NCI-H69 (cell line): ENCODE measurements at regions not wholly inside any gene's neighbourhood (a gene's known extent, or its start where the extent isn't known, plus 50 kb on each side); places are given as distances from the start of the nearest gene placed in this dataset.

Experiments
- DNase-seq: peaks from one replicate; lab custom pipeline; 2025; lab: John Stamatoyannopoulos, UW

DNA sequence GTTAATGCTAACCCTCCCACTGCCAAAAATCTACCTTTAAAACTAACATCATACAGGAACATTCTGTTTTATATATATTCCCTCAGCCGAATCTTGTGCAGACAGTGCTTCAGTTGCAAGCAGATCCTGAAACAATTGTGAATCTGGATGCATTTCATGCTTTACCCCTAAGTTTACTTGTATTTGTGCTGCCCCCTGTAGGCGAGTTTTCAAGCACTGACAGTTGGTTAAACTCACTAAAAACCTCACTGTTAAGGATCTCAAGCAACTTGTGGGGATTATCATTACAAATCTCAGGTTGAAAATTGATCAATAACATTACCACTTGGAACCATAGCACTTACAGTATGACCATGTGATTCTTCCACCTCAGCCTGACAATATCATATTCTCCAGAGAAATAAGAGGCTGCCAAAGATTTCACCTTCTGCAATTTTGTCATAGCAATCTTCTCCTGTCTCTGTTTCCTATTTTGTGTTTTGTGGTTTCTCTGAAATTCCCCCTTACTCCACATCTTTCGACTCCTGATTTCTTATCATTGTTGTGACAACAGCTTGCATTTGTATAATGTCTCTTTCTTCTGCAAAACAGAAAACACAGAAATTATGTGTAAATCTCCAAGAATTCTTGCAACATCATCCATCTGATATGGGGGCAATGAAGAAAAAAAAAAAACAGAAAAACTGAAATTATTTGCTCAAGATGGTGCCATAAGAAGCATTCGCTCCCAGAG, 354.6 kb upstream of the SETBP1 start:
- DNase-seq, result peak; percentile 94

DNA sequence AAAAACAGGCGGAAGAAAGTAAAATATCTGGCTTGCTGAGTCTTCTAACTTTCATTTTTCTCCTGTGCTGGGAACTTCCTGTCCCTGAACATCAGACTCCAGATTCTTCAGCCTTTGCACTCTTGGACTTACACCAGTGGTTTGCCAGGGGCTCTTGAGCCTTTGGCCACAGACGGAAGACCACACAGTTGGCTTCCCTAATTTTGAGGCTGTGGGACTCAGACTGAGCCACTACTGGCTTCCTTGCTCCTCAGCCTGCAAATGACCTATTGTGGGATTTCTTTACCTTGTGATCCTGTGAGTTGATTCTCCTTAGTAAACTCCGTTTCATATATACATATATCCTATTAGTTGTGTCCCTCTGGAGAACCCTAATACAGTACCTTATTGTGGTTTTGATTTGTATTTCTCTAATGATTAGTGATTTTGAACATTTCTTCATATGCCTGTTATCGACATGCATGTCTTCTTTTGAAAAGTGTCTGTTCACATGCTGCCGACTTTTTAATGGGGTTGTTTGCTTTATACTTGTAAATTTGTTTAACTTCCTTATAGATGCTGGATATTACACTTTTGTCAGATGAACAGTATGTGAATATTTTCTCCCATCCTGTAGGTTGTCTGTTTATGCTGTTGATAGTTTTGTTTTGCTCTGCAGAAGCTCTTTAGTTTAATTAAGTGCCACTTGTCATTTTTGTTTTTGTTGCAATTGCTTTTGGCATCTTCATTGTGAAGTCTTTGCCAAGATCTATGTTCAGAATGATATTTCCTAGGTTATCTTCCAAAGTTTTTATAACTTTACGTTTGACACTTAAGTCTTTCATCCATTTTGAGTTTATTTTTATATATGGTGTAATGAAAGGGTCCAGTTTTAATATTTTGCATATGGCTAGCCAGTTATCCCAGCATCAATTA, 348.8 kb upstream of the SETBP1 start:
- DNase-seq, result no peak

- DNase-seq, result no peak
Observed at GRCh38 chr18:44341759-44342158, 338.9 kb upstream of the SETBP1 start.

GRCh38 chr18:44342162-44342561, 338.5 kb upstream of the SETBP1 start:
- no peak for DNase-seq

DNA sequence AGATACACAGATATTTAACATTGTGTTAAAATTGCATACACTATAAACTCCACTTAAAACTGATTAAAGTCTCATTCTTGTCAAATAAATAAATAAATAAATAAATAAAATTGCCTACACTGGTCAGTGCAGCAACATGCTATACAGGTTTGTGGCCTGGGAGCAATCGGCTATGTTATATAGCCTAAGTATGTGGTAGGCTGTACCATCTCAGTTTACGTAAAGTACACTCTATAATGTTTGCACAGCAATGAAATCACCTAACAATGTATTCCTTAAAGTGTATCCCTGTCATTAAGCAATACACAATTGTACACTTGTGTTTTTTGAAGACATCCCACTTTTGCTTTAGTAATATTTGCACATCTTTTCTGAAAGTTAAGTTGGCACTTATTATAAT, 337.7 kb upstream of the SETBP1 start:
- peak; percentile 65 for DNase-seq

DNA sequence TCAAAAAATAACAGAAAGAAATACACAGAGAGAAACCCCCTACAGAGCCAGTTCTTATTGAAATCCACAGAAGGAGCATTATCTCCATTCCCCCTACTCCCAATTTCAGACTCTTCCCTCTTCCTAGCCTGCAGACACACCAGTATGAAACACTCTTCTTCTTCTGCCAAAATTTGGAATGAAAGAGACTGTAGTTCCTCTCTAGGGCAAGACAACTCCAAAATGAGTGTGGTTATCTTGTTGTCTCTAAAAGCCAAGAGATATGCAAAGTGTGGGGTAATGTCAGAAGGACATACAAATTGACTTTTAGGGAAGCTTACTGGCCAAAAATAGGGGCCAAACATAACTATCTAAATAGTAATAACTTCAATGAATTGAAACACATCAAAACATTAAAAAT, 337.1 kb upstream of the SETBP1 start:
- DNase-seq, result no peak

DNA sequence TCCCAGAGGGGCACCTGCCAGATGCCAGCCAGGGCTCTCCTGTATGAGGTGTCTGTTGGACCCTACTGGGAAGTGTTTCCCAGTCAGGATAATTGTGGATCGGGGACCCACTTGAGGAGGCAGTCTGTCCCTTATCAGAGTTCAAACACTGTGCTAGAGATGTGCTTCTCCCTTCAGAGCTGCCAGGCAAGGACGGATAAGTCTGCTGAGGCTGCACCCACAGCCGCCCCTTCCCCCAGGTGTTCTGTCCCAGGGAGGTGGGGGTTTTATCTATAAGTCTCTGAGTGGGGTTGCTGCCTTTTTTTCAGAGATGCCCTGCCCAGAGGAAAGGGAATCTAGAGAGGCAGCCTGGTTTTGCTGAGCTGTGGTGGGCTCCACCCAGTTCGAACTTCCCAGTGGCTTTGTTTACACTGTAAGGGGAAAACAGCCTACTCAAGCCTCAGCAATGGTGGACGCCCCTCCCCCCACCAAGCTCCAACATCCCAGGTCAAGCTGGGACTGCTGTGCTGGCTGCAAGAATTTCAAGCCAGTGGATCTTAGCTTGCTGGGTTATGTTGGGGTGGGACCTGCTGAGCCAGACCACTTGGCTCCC, 324.0 kb upstream of the SETBP1 start:
- DNase-seq, result no peak

GRCh38 chr18:44358402-44358801, 322.3 kb upstream of the SETBP1 start:
- DNase-seq, result peak; percentile 71

GRCh38 chr18:44359741-44360140, 320.9 kb upstream of the SETBP1 start:
- peak; percentile 29 for DNase-seq

DNA sequence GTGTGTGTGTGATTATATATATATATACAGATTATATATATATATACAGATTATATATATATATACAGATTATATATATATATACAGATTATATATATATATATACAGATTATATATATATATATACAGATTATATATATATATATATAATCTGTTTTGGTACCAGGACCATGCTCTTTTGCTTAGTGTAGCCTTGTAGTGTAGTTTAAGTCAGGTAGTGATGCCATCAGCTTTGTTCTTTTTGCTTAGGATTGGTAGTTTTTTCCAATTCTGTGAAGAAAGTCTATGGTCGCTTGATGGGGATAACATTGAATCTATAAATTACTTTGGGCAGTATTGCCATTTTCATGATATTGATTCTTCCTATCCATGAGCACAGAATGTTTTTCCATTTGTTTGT, 318.5 kb upstream of the SETBP1 start:
- peak; percentile 23 for DNase-seq

DNA sequence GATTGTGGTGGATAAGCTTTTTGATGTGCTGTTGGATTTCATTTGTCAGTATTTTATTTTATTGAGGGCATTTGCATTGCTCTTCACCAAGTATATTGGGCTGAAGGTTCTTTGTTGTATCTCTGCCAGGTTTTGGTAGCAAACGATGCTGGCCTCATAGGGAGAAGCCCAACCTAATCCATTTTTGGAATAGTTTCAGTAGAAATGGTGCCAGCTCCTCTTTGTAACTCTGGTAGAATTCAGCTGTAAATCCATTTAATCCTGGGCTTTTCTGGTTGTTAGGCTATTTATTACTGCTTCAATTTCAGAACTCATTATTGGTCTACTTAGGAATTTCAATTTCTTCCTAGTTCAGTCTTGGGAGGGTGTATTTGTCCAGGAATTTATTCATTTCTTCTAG, 309.8 kb upstream of the SETBP1 start:
- no peak for DNase-seq

DNA sequence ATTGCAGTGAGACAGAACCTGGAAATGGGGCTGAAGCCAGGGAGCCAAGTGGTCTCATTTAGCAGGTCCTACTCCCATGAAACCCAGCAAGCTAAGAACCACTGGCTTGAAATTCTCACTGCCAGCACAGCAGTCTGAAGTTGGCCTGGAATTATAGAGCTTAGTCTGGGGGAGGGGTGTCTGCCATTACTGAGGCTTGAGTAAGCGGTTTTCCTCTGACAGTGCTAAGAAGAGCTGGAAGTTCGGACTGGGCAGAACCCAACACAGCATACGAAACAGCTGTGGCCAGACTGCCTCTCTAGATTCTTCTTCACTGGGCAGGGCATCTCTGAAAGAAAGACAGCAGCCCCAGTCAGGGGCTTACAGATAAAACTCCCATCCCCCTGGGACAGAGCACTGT, 305.7 kb upstream of the SETBP1 start:
- no peak for DNase-seq

DNA sequence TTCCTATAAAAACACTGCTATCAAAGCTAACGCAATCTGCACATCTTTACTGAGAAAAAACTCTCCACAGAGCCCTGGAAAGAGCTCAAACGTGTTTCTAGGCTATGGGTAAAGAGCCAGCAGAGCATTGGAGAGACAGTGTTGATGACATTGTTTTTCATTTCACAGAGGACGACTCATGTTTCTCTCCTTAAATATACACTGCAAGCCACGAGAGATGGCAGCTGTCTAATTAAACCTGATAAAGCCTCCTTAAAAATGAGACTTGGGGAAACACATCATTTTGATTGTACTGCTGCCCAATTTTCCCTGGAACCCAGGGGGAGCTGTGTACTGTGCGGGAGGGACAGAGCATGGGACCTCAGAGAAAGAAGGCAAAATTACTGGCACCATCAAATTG, 294.3 kb upstream of the SETBP1 start:
- DNase-seq, result peak; percentile 56

- no peak for DNase-seq
Observed at GRCh38 chr18:44388329-44388728, 292.4 kb upstream of the SETBP1 start.

DNA sequence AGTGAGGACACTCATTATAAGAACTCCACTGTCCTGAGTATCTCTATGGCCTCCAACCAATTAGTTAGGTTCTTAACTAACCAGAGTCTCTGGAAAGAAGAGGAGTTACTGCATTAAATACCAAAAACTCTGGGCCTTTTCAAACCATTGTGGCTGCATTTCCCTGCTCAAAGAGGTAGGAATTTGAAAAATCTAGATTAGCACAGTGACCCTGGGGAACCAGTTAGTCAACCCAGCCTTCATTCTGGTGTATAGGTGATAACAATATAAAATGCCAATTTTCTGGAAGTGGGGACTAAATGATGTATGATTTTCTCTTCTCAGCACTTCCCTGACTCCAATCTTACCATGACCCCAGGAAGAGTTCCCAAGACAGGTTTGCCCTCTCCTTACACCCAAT, 287.8 kb upstream of the SETBP1 start:
- DNase-seq, result no peak

GRCh38 chr18:44393406-44393805, 287.3 kb upstream of the SETBP1 start:
- no peak for DNase-seq

- peak; percentile 33 for DNase-seq
Observed at GRCh38 chr18:44396550-44396949, 284.1 kb upstream of the SETBP1 start.

GRCh38 chr18:44409071-44409470, 271.6 kb upstream of the SETBP1 start:
- no peak for DNase-seq

DNA sequence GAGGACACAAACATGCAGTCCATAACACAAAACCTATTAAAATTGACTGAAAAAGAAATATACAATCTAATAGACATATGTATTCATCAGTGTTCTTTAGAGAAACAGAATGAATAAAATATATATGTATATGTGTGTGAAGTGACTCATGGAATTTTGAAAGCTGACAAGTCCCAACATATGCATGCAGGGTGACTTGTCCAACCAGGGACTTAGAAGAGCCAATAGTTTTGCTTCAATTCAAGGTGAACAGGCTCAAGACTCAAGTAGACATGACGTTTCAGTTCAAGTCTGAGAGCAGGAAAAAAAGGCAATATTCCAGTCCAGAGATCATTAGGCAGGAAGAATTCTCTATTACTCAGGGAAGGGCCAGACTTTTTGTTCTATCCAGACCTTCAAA, 271.2 kb upstream of the SETBP1 start:
- no peak for DNase-seq

GRCh38 chr18:44410740-44411139, 269.9 kb upstream of the SETBP1 start:
- no peak for DNase-seq

- no peak for DNase-seq
Observed at GRCh38 chr18:44411262-44411905, 269.3 kb upstream of the SETBP1 start.

GRCh38 chr18:44411976-44412375, 268.7 kb upstream of the SETBP1 start:
- DNase-seq, result no peak
